ENCODE measurements at regions not wholly inside any gene's neighbourhood (a gene's known extent, or its start where the extent isn't known, plus 50 kb on each side); places are given as distances from the start of the nearest gene placed in this dataset.

GRCh38 chr5:31114817-31115216, 78.7 kb upstream of the CDH6 start:
- DNase-seq (ENCODE audit: low spot score) (no peak), ATAC-seq (no peak)
- no peaks in the 10 kb centered on the region for H3K36me3 ChIP-seq (ENCODE audit: insufficient read depth)
- H4K20me1 ChIP-seq (replicated peaks; ENCODE audit: insufficient read depth): no peaks in the 10 kb centered on the region
- no peak overlapping the region for H3K4me3 Mint-ChIP-seq
- peaks cover 6% of the 10 kb centered on the region for H3K9me2 ChIP-seq (ENCODE audit: insufficient read depth)
- TF ChIP-seq REST (IDR thresholded peaks at IDR 0.05; ENCODE audit: unreplicated experiment) (no peak), EZH2 (IDR thresholded peaks at IDR 0.05; ENCODE audit: low read depth, unreplicated experiment) (no peak), JUNB (IDR thresholded peaks at IDR 0.05; ENCODE audit: unreplicated experiment) (no peak), EZH2phosphoT487 (IDR thresholded peaks at IDR 0.05; ENCODE audit: unreplicated experiment) (no peak), CTCF (conservative IDR thresholded peaks at IDR 0.05; ENCODE audit: low read depth in 2 of 2) (no peak), POLR2AphosphoS5 (IDR thresholded peaks at IDR 0.05; ENCODE audit: low read depth) (no peak), ZNF114 (CRISPR knock-in tag; IDR thresholded peaks at IDR 0.05) (no peak)
- H3K4me2 ChIP-seq: no peak overlapping the region
- H2AFZ ChIP-seq: peak overlapping the region; percentile 61; the same call in 1 of the 2 replicates
- H3K79me2 ChIP-seq (replicated peaks; ENCODE audit: insufficient read depth): no peaks in the 10 kb centered on the region
- H3K27ac Mint-ChIP-seq: no peak overlapping the region
- no peak overlapping the region for H3K27ac ChIP-seq (ENCODE audit: low read depth)
- H3K27me3 ChIP-seq (ENCODE audit: insufficient read depth): no peaks in the 10 kb centered on the region
- H3K27me3 Mint-ChIP-seq (ENCODE audit: insufficient read depth, low read depth, poor library complexity): peaks cover 3% of the 10 kb centered on the region
- H3F3A ChIP-seq (replicated peaks; ENCODE audit: low read depth): no peaks in the 10 kb centered on the region
- H3K9me3 Mint-ChIP-seq: no peaks in the 10 kb centered on the region
- H3K4me3 ChIP-seq: no peak overlapping the region
- H3K4me1 Mint-ChIP-seq: peaks cover 27% of the 10 kb centered on the region
- peaks cover 19% of the 10 kb centered on the region for H3K4me1 ChIP-seq (ENCODE audit: insufficient read depth)
- H3K36me3 Mint-ChIP-seq (ENCODE audit: low read depth): no peaks in the 10 kb centered on the region; the same call in 2 of the 3 replicates

- no peak overlapping the region for H2AFZ ChIP-seq
- no peaks in the 10 kb centered on the region for H3K9me3 Mint-ChIP-seq
- no peak overlapping the region for H3K27ac Mint-ChIP-seq
- no peaks in the 10 kb centered on the region; the same call in 2 of the 3 replicates for H3K36me3 Mint-ChIP-seq (ENCODE audit: low read depth)
- no peaks in the 10 kb centered on the region for H3F3A ChIP-seq (replicated peaks; ENCODE audit: low read depth)
- H3K4me1 Mint-ChIP-seq: peaks cover 27% of the 10 kb centered on the region
- H3K27ac ChIP-seq (ENCODE audit: low read depth): no peak overlapping the region
- no peaks in the 10 kb centered on the region for H3K27me3 ChIP-seq (ENCODE audit: insufficient read depth)
- DNase-seq (ENCODE audit: low spot score) (no peak), ATAC-seq (no peak)
- H3K4me3 ChIP-seq: no peak overlapping the region
- H3K9me2 ChIP-seq (ENCODE audit: insufficient read depth): peaks cover 6% of the 10 kb centered on the region
- H3K4me3 Mint-ChIP-seq: no peak overlapping the region
- no peaks in the 10 kb centered on the region for H3K36me3 ChIP-seq (ENCODE audit: insufficient read depth)
- H3K4me2 ChIP-seq: no peak overlapping the region
- peaks cover 19% of the 10 kb centered on the region for H3K4me1 ChIP-seq (ENCODE audit: insufficient read depth)
- H3K79me2 ChIP-seq (replicated peaks; ENCODE audit: insufficient read depth): no peaks in the 10 kb centered on the region
- H3K27me3 Mint-ChIP-seq (ENCODE audit: insufficient read depth, low read depth, poor library complexity): peaks cover 3% of the 10 kb centered on the region
- H4K20me1 ChIP-seq (replicated peaks; ENCODE audit: insufficient read depth): no peaks in the 10 kb centered on the region
- TF ChIP-seq ZNF114 (CRISPR knock-in tag; IDR thresholded peaks at IDR 0.05) (no peak), ZNF331 (CRISPR knock-in tag; IDR thresholded peaks at IDR 0.05; ENCODE audit: low read depth) (no peak), STAT1 (IDR thresholded peaks at IDR 0.05; ENCODE audit: unreplicated experiment) (no peak), CREB1 (CRISPR knock-in tag; IDR thresholded peaks at IDR 0.05; ENCODE audit: low read depth) (no peak), NANOG (IDR thresholded peaks at IDR 0.05; ENCODE audit: borderline replicate concordance) (no peak), POLR2AphosphoS5 (IDR thresholded peaks at IDR 0.05; ENCODE audit: low read depth) (no peak), ETS1 (IDR thresholded peaks at IDR 0.05) (no peak), EZH2 (IDR thresholded peaks at IDR 0.05; ENCODE audit: low read depth, unreplicated experiment) (no peak), REST (IDR thresholded peaks at IDR 0.05; ENCODE audit: unreplicated experiment) (no peak)
These were observed 79.7 kb upstream of the CDH6 start for GRCh38 chr5:31113666-31114350.

Data from GM23338 (cell line).